ENCODE measurements at regions not wholly inside any gene's neighbourhood (a gene's known extent, or its start where the extent isn't known, plus 50 kb on each side); places are given as distances from the start of the nearest gene placed in this dataset.

- no peaks in the 10 kb centered on the region for H3K9me3 Mint-ChIP-seq (ENCODE audit: unreplicated experiment)
- DNase-seq (ENCODE audit: low spot score): no peak
- TF ChIP-seq CTCF (IDR thresholded peaks at IDR 0.05; ENCODE audit: unreplicated experiment): no peak
- H3K4me3 Mint-ChIP-seq (ENCODE audit: unreplicated experiment): no peak overlapping the region
- no peaks in the 10 kb centered on the region for H3K36me3 Mint-ChIP-seq (ENCODE audit: low read depth, unreplicated experiment)
- H3K4me1 Mint-ChIP-seq (ENCODE audit: unreplicated experiment): no peaks in the 10 kb centered on the region
- no peaks in the 10 kb centered on the region for H3K27me3 Mint-ChIP-seq (ENCODE audit: unreplicated experiment)
- H3K27ac Mint-ChIP-seq (ENCODE audit: unreplicated experiment): no peak overlapping the region
Observed at GRCh38 chr4:14125375-14126129, 498.0 kb upstream of the BOD1L1 start.

GRCh38 chr4:14130551-14130950 lies 503.0 kb upstream of the BOD1L1 start:
- TF ChIP-seq CTCF (IDR thresholded peaks at IDR 0.05; ENCODE audit: unreplicated experiment): no peak
- H3K27ac Mint-ChIP-seq (ENCODE audit: unreplicated experiment): no peak overlapping the region
- H3K4me1 Mint-ChIP-seq (ENCODE audit: unreplicated experiment): peaks cover 4% of the 10 kb centered on the region
- H3K4me3 Mint-ChIP-seq (ENCODE audit: unreplicated experiment): no peak overlapping the region
- DNase-seq (ENCODE audit: low spot score): no peak
- H3K27me3 Mint-ChIP-seq (ENCODE audit: unreplicated experiment): no peaks in the 10 kb centered on the region
- no peaks in the 10 kb centered on the region for H3K9me3 Mint-ChIP-seq (ENCODE audit: unreplicated experiment)
- no peaks in the 10 kb centered on the region for H3K36me3 Mint-ChIP-seq (ENCODE audit: low read depth, unreplicated experiment)

GRCh38 chr4:14131335-14131734 lies 503.8 kb upstream of the BOD1L1 start:
- no peaks in the 10 kb centered on the region for H3K9me3 Mint-ChIP-seq (ENCODE audit: unreplicated experiment)
- TF ChIP-seq CTCF (IDR thresholded peaks at IDR 0.05; ENCODE audit: unreplicated experiment): no peak
- no peaks in the 10 kb centered on the region for H3K27me3 Mint-ChIP-seq (ENCODE audit: unreplicated experiment)
- H3K36me3 Mint-ChIP-seq (ENCODE audit: low read depth, unreplicated experiment): no peaks in the 10 kb centered on the region
- no peak overlapping the region for H3K27ac Mint-ChIP-seq (ENCODE audit: unreplicated experiment)
- no peak for DNase-seq (ENCODE audit: low spot score)
- H3K4me3 Mint-ChIP-seq (ENCODE audit: unreplicated experiment): no peak overlapping the region
- H3K4me1 Mint-ChIP-seq (ENCODE audit: unreplicated experiment): peaks cover 4% of the 10 kb centered on the region

- H3K27ac Mint-ChIP-seq (ENCODE audit: unreplicated experiment): no peak overlapping the region
- no peaks in the 10 kb centered on the region for H3K36me3 Mint-ChIP-seq (ENCODE audit: low read depth, unreplicated experiment)
- H3K4me1 Mint-ChIP-seq (ENCODE audit: unreplicated experiment): peaks cover 4% of the 10 kb centered on the region
- no peak for DNase-seq (ENCODE audit: low spot score)
- H3K27me3 Mint-ChIP-seq (ENCODE audit: unreplicated experiment): no peaks in the 10 kb centered on the region
- no peaks in the 10 kb centered on the region for H3K9me3 Mint-ChIP-seq (ENCODE audit: unreplicated experiment)
- no peak for TF ChIP-seq CTCF (IDR thresholded peaks at IDR 0.05; ENCODE audit: unreplicated experiment)
- H3K4me3 Mint-ChIP-seq (ENCODE audit: unreplicated experiment): no peak overlapping the region
Observed at GRCh38 chr4:14132301-14132700, 504.8 kb upstream of the BOD1L1 start.

GRCh38 chr4:14138106-14138505 lies 510.6 kb upstream of the BOD1L1 start:
- no peaks in the 10 kb centered on the region for H3K9me3 Mint-ChIP-seq (ENCODE audit: unreplicated experiment)
- TF ChIP-seq CTCF (IDR thresholded peaks at IDR 0.05; ENCODE audit: unreplicated experiment): no peak
- H3K27ac Mint-ChIP-seq (ENCODE audit: unreplicated experiment): no peak overlapping the region
- no peaks in the 10 kb centered on the region for H3K4me1 Mint-ChIP-seq (ENCODE audit: unreplicated experiment)
- no peak for DNase-seq (ENCODE audit: low spot score)
- H3K27me3 Mint-ChIP-seq (ENCODE audit: unreplicated experiment): no peaks in the 10 kb centered on the region
- no peak overlapping the region for H3K4me3 Mint-ChIP-seq (ENCODE audit: unreplicated experiment)
- no peaks in the 10 kb centered on the region for H3K36me3 Mint-ChIP-seq (ENCODE audit: low read depth, unreplicated experiment)
